ENCODE measurements at regions not wholly inside any gene's neighbourhood (a gene's known extent, or its start where the extent isn't known, plus 50 kb on each side); places are given as distances from the start of the nearest gene placed in this dataset.
"Not testable (repeated sequence)": the region's sequence is repeated elsewhere in the genome, so short reads cannot be mapped to it uniquely, and the experiment has no call there.

GRCh38 chr1:238457610-238458009 lies 566.9 kb upstream of the ZP4 start:
- no peak overlapping the region for H3K4me2 ChIP-seq
- H3K27ac ChIP-seq = no peak overlapping the region
- no peaks in the 10 kb centered on the region for H3K27me3 ChIP-seq
- H3K9me3 ChIP-seq = no peaks in the 10 kb centered on the region
- H3K4me1 ChIP-seq = no peaks in the 10 kb centered on the region
- H3K9ac ChIP-seq = no peak overlapping the region
- no peaks in the 10 kb centered on the region for H3K36me3 ChIP-seq
- no peak for TF ChIP-seq Cebpa-rat (IDR thresholded peaks at IDR 0.05)
- H4K20me1 ChIP-seq = no peaks in the 10 kb centered on the region
- H3K4me3 ChIP-seq = no peak overlapping the region

DNA sequence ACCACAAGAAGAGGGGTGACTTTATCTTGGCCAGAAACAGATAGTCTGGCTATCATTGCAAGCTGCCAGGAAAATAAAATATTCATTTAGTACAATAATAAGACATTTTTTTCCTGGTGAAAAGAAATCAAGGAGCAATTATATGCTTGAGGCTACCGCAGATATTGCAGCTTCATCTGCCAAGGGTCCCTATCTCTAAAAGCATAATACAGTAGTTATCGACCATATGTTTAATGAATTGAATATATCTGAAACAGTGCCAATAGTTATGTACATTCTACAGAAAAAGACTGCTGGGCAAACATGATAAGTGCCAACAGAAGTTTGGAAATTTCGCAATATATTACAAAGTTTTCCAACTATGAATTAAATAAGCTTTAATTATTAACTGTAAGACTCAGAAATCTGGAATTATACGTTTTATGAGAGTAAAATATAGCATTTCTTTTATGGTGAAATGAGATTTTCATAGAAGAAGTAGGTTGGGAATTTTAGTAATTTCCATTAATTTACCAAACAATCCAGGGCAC lies 561.1 kb upstream of the ZP4 start:
- Histone ChIP-seq H3K9me3 (no peaks in the 10 kb centered on the region), H3K27ac (no peak overlapping the region), H3K27me3 (no peaks in the 10 kb centered on the region), H3K4me3 (no peak overlapping the region), H3K36me3 (no peaks in the 10 kb centered on the region), H4K20me1 (no peaks in the 10 kb centered on the region), H3K4me2 (no peak overlapping the region), H3K9ac (no peak overlapping the region), H3K4me1 (no peaks in the 10 kb centered on the region)
- peak; percentile 55; the same call in 1 of the 2 replicates for TF ChIP-seq Cebpa-rat (IDR thresholded peaks at IDR 0.05)

- no peak overlapping the region for H3K4me3 ChIP-seq
- no peak for TF ChIP-seq Cebpa-rat (IDR thresholded peaks at IDR 0.05)
These were observed 560.3 kb upstream of the ZP4 start for GRCh38 chr1:238450976-238451375.

DNA sequence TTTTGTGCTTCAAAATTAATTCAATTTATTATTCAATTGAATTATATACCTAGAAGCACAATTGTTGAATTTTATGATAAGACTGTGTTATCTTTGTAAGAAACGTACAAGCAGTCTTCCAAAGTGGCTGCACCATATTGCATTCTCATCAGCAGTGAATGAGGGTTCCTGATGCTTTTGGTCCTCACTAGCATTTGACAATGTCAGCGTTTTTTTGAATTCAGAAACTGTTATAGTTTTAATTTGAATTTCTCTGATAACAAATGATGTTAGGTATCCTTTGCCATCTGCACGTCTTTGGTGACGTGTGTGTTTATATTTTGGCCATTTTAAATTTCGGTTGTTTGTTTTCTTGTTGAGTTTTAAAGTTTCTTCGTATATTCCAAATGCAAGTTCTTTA lies 553.0 kb upstream of the ZP4 start:
- Histone ChIP-seq H3K4me1 (no peaks in the 10 kb centered on the region), H3K27me3 (no peaks in the 10 kb centered on the region), H3K9ac (no peak overlapping the region), H3K4me3 (no peak overlapping the region), H3K27ac (no peak overlapping the region), H3K9me3 (no peaks in the 10 kb centered on the region), H3K4me2 (no peak overlapping the region), H4K20me1 (no peaks in the 10 kb centered on the region), H3K36me3 (no peaks in the 10 kb centered on the region)
- TF ChIP-seq Cebpa-rat (IDR thresholded peaks at IDR 0.05) = no peak

More at GRCh38 chr1:238450976-238451375, 560.3 kb upstream of the ZP4 start:
- no peak overlapping the region for H3K27ac ChIP-seq
- no peaks in the 10 kb centered on the region for H4K20me1 ChIP-seq
- no peaks in the 10 kb centered on the region for H3K9me3 ChIP-seq
- H3K36me3 ChIP-seq = no peaks in the 10 kb centered on the region
- no peak overlapping the region for H3K9ac ChIP-seq
- H3K4me1 ChIP-seq = no peaks in the 10 kb centered on the region
- H3K4me2 ChIP-seq = no peak overlapping the region
- no peaks in the 10 kb centered on the region for H3K27me3 ChIP-seq

- Histone ChIP-seq H3K27me3 (no peaks in the 10 kb centered on the region), H4K20me1 (no peaks in the 10 kb centered on the region), H3K36me3 (no peaks in the 10 kb centered on the region), H3K4me2 (no peak overlapping the region), H3K9me3 (no peaks in the 10 kb centered on the region), H3K9ac (no peak overlapping the region), H3K4me3 (no peak overlapping the region), H3K4me1 (no peaks in the 10 kb centered on the region), H3K27ac (no peak overlapping the region)
- TF ChIP-seq Cebpa-rat (IDR thresholded peaks at IDR 0.05) = no peak
These were observed 548.8 kb upstream of the ZP4 start for GRCh38 chr1:238439511-238439910.

DNA sequence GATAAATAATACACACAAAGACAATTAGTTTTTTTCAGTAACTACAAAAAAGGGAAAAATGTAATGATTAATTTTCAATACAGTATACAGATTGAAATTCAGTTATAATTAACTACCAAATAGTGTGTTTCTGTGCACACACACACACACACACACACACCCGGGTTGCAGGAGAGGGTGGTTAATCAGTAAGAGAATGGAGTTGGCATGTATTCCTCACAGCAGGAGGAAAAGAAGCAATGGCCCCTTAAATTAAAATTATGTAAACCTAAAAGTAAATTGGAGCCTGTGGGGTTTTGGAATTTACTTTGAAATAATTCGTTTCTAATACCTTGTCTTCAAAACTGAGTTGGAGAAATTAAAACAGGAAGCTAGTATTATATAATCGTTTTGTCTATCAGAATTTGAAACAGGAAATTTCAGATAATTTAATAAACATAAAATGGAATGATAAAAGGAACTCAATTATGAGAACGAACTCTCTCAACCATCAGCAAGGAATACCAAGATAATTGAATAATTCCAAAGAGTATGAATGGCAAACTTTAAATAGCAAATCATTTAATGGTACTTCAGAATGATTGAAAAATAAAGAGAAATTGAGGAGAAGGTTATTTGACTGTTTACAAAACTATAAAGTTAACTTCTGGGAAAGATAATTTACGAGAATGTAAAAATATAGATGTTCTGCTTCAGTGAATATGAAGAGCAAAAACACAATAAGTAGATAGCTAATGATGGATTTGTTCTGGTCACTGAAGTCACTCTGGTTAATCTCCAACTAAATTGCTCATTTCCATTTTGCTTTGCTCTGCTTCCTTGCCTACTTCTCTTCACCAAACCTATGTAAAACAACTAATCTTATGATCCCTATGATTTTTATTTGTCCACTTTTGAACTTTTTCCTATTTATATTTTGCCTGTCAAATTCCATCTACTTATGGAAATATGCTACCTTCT lies 547.9 kb upstream of the ZP4 start:
- no peak overlapping the region for H3K9ac ChIP-seq
- no peak overlapping the region for H3K27ac ChIP-seq
- no peak overlapping the region for H3K4me3 ChIP-seq
- TF ChIP-seq Cebpa-rat (IDR thresholded peaks at IDR 0.05) = no peak
- H3K36me3 ChIP-seq = no peaks in the 10 kb centered on the region
- no peaks in the 10 kb centered on the region for H3K4me1 ChIP-seq
- H3K4me2 ChIP-seq = no peak overlapping the region
- no peaks in the 10 kb centered on the region for H3K9me3 ChIP-seq
- no peaks in the 10 kb centered on the region for H4K20me1 ChIP-seq
- no peaks in the 10 kb centered on the region for H3K27me3 ChIP-seq

- not testable (repeated sequence) for H3K36me3 ChIP-seq, H3K4me2 ChIP-seq, H4K20me1 ChIP-seq, H3K4me1 ChIP-seq, H3K27me3 ChIP-seq, H3K9ac ChIP-seq, H3K9me3 ChIP-seq, H3K4me3 ChIP-seq, H3K27ac ChIP-seq
These were observed 539.0 kb upstream of the ZP4 start for GRCh38 chr1:238429703-238430102.

GRCh38 chr1:238419209-238419608 lies 528.5 kb upstream of the ZP4 start:
- H3K4me2 ChIP-seq = no peak overlapping the region
- H3K9ac ChIP-seq = no peak overlapping the region
- no peaks in the 10 kb centered on the region for H3K27me3 ChIP-seq
- no peaks in the 10 kb centered on the region for H3K36me3 ChIP-seq
- no peaks in the 10 kb centered on the region for H3K4me1 ChIP-seq
- H3K27ac ChIP-seq = no peak overlapping the region
- H3K4me3 ChIP-seq = no peak overlapping the region
- no peaks in the 10 kb centered on the region for H3K9me3 ChIP-seq
- no peak for TF ChIP-seq Cebpa-rat (IDR thresholded peaks at IDR 0.05)
- no peaks in the 10 kb centered on the region for H4K20me1 ChIP-seq

DNA sequence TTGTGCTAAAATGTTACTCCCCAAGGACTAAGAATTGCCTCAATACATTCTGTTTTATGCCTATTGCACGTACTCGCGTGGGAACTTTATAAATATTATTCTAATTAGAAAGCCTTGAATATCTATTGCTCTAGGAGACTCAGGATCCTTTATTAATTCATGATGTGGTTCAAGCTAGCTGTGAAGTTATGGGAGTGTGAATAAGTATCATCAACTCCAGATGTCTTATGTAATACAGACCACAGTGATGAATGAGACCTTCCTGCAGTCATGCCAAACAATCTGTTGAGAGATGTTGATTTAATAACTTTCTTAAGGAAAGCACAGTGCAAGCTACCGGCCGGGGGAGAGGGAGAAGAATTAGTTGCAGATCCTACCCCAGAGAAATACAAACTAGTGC lies 519.2 kb upstream of the ZP4 start:
- Histone ChIP-seq H3K27ac (no peak overlapping the region), H4K20me1 (no peaks in the 10 kb centered on the region)
- no peak for TF ChIP-seq Cebpa-rat (IDR thresholded peaks at IDR 0.05)

GRCh38 chr1:238409191-238409850 lies 518.6 kb upstream of the ZP4 start:
- Histone ChIP-seq H3K4me1 (no peaks in the 10 kb centered on the region), H3K27ac (no peak overlapping the region), H3K36me3 (no peaks in the 10 kb centered on the region), H3K9ac (no peak overlapping the region), H3K27me3 (no peaks in the 10 kb centered on the region), H3K9me3 (no peaks in the 10 kb centered on the region), H3K4me3 (no peak overlapping the region), H4K20me1 (no peaks in the 10 kb centered on the region), H3K4me2 (no peak overlapping the region)
- TF ChIP-seq Cebpa-rat (IDR thresholded peaks at IDR 0.05) = no peak

More for the DNA sequence above, 519.2 kb upstream of the ZP4 start:
- Histone ChIP-seq H3K9ac (no peak overlapping the region), H3K4me2 (no peak overlapping the region), H3K4me3 (no peak overlapping the region), H3K9me3 (no peaks in the 10 kb centered on the region), H3K4me1 (no peaks in the 10 kb centered on the region), H3K36me3 (no peaks in the 10 kb centered on the region), H3K27me3 (no peaks in the 10 kb centered on the region)

All from BLaER1 (cell line).